ENCODE measurements at regions not wholly inside any gene's neighbourhood (a gene's known extent, or its start where the extent isn't known, plus 50 kb on each side); places are given as distances from the start of the nearest gene placed in this dataset.
A peak's percentile ranks its signal among the peaks of the same experiment; 100 is the strongest.
"Not testable (repeated sequence)": the region's sequence is repeated elsewhere in the genome, so short reads cannot be mapped to it uniquely, and the experiment has no call there.

- H3K27ac Mint-ChIP-seq: no peak overlapping the region
- no peaks in the 10 kb centered on the region for H3K4me1 Mint-ChIP-seq (ENCODE audit: low read depth)
- H3K36me3 Mint-ChIP-seq: peaks cover 34% of the 10 kb centered on the region
- no peak for DNase-seq
- POLR2A ChIA-PET: no interaction called here
- H3K4me3 Mint-ChIP-seq: no peak overlapping the region
- H3K27me3 Mint-ChIP-seq: no peaks in the 10 kb centered on the region
- intact Hi-C loops (cut with micrococcal nuclease): no loop called here
- H3K9me3 Mint-ChIP-seq: peaks cover 6% of the 10 kb centered on the region
- CTCF ChIA-PET: no interaction called here
These were observed 85.3 kb upstream of the NUDT6 start for GRCh38 chr4:123007679-123008078.

GRCh38 chr4:123012416-123012815, 90.0 kb upstream of the NUDT6 start:
- DNase-seq; H3K27me3 Mint-ChIP-seq; intact Hi-C loops (cut with micrococcal nuclease); H3K4me1 Mint-ChIP-seq (ENCODE audit: low read depth); H3K9me3 Mint-ChIP-seq; H3K27ac Mint-ChIP-seq; H3K4me3 Mint-ChIP-seq; POLR2A ChIA-PET; CTCF ChIA-PET: not testable (repeated sequence)
- peaks cover 15% of the 10 kb centered on the region for H3K36me3 Mint-ChIP-seq

GRCh38 chr4:123014038-123014437, 91.6 kb upstream of the NUDT6 start:
- Mint-ChIP-seq H3K9me3 (no peaks in the 10 kb centered on the region), H3K27me3 (no peaks in the 10 kb centered on the region), H3K27ac (no peak overlapping the region), H3K4me1 (ENCODE audit: low read depth) (no peaks in the 10 kb centered on the region), H3K4me3 (no peak overlapping the region), H3K36me3 (peaks cover 7% of the 10 kb centered on the region)
- DNase-seq: no peak
- intact Hi-C loops (cut with micrococcal nuclease): no loop called here
- ChIA-PET CTCF (no interaction called here), POLR2A (no interaction called here)

- Mint-ChIP-seq H3K36me3 (peaks cover 14% of the 10 kb centered on the region), H3K27me3 (no peaks in the 10 kb centered on the region), H3K4me3 (no peak overlapping the region), H3K9me3 (no peaks in the 10 kb centered on the region), H3K27ac (no peak overlapping the region), H3K4me1 (ENCODE audit: low read depth) (no peaks in the 10 kb centered on the region)
- intact Hi-C loops (cut with micrococcal nuclease): no loop called here
- CTCF ChIA-PET: no interaction called here
- POLR2A ChIA-PET: no interaction called here
- DNase-seq: no peak
These were observed 94.7 kb upstream of the NUDT6 start for GRCh38 chr4:123017078-123017477.

- CTCF ChIA-PET: no interaction called here
- DNase-seq: no peak
- no peak overlapping the region for H3K27ac Mint-ChIP-seq
- POLR2A ChIA-PET: no interaction called here
- peaks cover 14% of the 10 kb centered on the region for H3K36me3 Mint-ChIP-seq
- no peaks in the 10 kb centered on the region for H3K9me3 Mint-ChIP-seq
- no peaks in the 10 kb centered on the region for H3K4me1 Mint-ChIP-seq (ENCODE audit: low read depth)
- H3K27me3 Mint-ChIP-seq: no peaks in the 10 kb centered on the region
- intact Hi-C loops (cut with micrococcal nuclease): no loop called here
- H3K4me3 Mint-ChIP-seq: no peak overlapping the region
These were observed 95.4 kb upstream of the NUDT6 start for GRCh38 chr4:123017636-123018395.

GRCh38 chr4:123018396-123018775, 96.0 kb upstream of the NUDT6 start:
- DNase-seq: no peak
- H3K27me3 Mint-ChIP-seq: no peaks in the 10 kb centered on the region
- no peak overlapping the region for H3K4me3 Mint-ChIP-seq
- no peaks in the 10 kb centered on the region for H3K9me3 Mint-ChIP-seq
- intact Hi-C loops (cut with micrococcal nuclease): no loop called here
- ChIA-PET POLR2A (no interaction called here), CTCF (no interaction called here)
- peaks cover 16% of the 10 kb centered on the region for H3K36me3 Mint-ChIP-seq
- no peak overlapping the region for H3K27ac Mint-ChIP-seq
- no peaks in the 10 kb centered on the region for H3K4me1 Mint-ChIP-seq (ENCODE audit: low read depth)

- Mint-ChIP-seq H3K27me3 (no peaks in the 10 kb centered on the region), H3K27ac (no peak overlapping the region), H3K4me3 (no peak overlapping the region), H3K36me3 (peaks cover 12% of the 10 kb centered on the region), H3K9me3 (no peaks in the 10 kb centered on the region), H3K4me1 (ENCODE audit: low read depth) (no peaks in the 10 kb centered on the region)
- POLR2A ChIA-PET: no interaction called here
- intact Hi-C loops (cut with micrococcal nuclease): no loop called here
- DNase-seq: no peak
- CTCF ChIA-PET: no interaction called here
These were observed 97.9 kb upstream of the NUDT6 start for GRCh38 chr4:123020285-123020684.

- no peak for DNase-seq
- Mint-ChIP-seq H3K9me3 (no peaks in the 10 kb centered on the region), H3K27ac (no peak overlapping the region), H3K4me3 (no peak overlapping the region), H3K27me3 (no peaks in the 10 kb centered on the region), H3K36me3 (peaks cover 19% of the 10 kb centered on the region), H3K4me1 (ENCODE audit: low read depth) (peaks cover 4% of the 10 kb centered on the region)
- intact Hi-C loops (cut with micrococcal nuclease): no loop called here
- POLR2A ChIA-PET: no interaction called here
- CTCF ChIA-PET: no interaction called here
These were observed 101.2 kb upstream of the NUDT6 start for GRCh38 chr4:123023647-123024046.

GRCh38 chr4:123024710-123025109, 102.3 kb upstream of the NUDT6 start:
- Mint-ChIP-seq H3K36me3 (peaks cover 25% of the 10 kb centered on the region), H3K4me3 (no peak overlapping the region), H3K4me1 (ENCODE audit: low read depth) (peaks cover 4% of the 10 kb centered on the region), H3K27me3 (no peaks in the 10 kb centered on the region), H3K9me3 (no peaks in the 10 kb centered on the region), H3K27ac (no peak overlapping the region)
- intact Hi-C loops (cut with micrococcal nuclease): no loop called here
- ChIA-PET POLR2A (no interaction called here), CTCF (no interaction called here)
- no peak for DNase-seq

- intact Hi-C loops (cut with micrococcal nuclease): no loop called here
- Mint-ChIP-seq H3K27me3 (no peaks in the 10 kb centered on the region), H3K4me3 (no peak overlapping the region), H3K36me3 (peaks cover 26% of the 10 kb centered on the region), H3K4me1 (ENCODE audit: low read depth) (peaks cover 4% of the 10 kb centered on the region), H3K27ac (no peak overlapping the region), H3K9me3 (no peaks in the 10 kb centered on the region)
- DNase-seq: no peak
- ChIA-PET POLR2A (no interaction called here), CTCF (no interaction called here)
These were observed 103.0 kb upstream of the NUDT6 start for GRCh38 chr4:123025398-123025797.

- H3K27ac Mint-ChIP-seq; H3K4me3 Mint-ChIP-seq; CTCF ChIA-PET; H3K9me3 Mint-ChIP-seq; H3K27me3 Mint-ChIP-seq; intact Hi-C loops (cut with micrococcal nuclease); POLR2A ChIA-PET; H3K4me1 Mint-ChIP-seq (ENCODE audit: low read depth): not testable (repeated sequence)
- DNase-seq: peak; percentile 14
- peaks cover 26% of the 10 kb centered on the region for H3K36me3 Mint-ChIP-seq
These were observed 103.6 kb upstream of the NUDT6 start for GRCh38 chr4:123026015-123026414.

- H3K4me1 Mint-ChIP-seq (ENCODE audit: low read depth): no peaks in the 10 kb centered on the region
- POLR2A ChIA-PET: no interaction called here
- peaks cover 25% of the 10 kb centered on the region for H3K36me3 Mint-ChIP-seq
These were observed 109.3 kb upstream of the NUDT6 start for GRCh38 chr4:123031664-123032063.

GRCh38 chr4:123034023-123034422, 111.6 kb upstream of the NUDT6 start:
- H3K36me3 Mint-ChIP-seq: peaks cover 21% of the 10 kb centered on the region
- H3K4me1 Mint-ChIP-seq (ENCODE audit: low read depth): no peaks in the 10 kb centered on the region
- intact Hi-C loops (cut with micrococcal nuclease): no loop called here
- no peak overlapping the region for H3K27ac Mint-ChIP-seq
- no peaks in the 10 kb centered on the region for H3K27me3 Mint-ChIP-seq
- CTCF ChIA-PET: no interaction called here
- POLR2A ChIA-PET: no interaction called here
- no peaks in the 10 kb centered on the region for H3K9me3 Mint-ChIP-seq
- no peak for DNase-seq
- H3K4me3 Mint-ChIP-seq: no peak overlapping the region

More at GRCh38 chr4:123031664-123032063, 109.3 kb upstream of the NUDT6 start:
- DNase-seq: no peak
- no peaks in the 10 kb centered on the region for H3K9me3 Mint-ChIP-seq
- H3K27ac Mint-ChIP-seq: no peak overlapping the region
- H3K4me3 Mint-ChIP-seq: no peak overlapping the region
- CTCF ChIA-PET: no interaction called here
- intact Hi-C loops (cut with micrococcal nuclease): no loop called here
- no peaks in the 10 kb centered on the region for H3K27me3 Mint-ChIP-seq
